Transverse colon (tissue), 4 donors: ENCODE measurements at regions not wholly inside any gene's neighbourhood (a gene's known extent, or its start where the extent isn't known, plus 50 kb on each side); places are given as distances from the start of the nearest gene placed in this dataset.

ENCODE experiments used
- CTCF ChIP-seq, 5 experiments: fragments of 200-600 bp in 3 of 5; fragments of 450-650 bp in 2 of 5; sonication (generic) in 3 of 5; IDR thresholded peaks; 1 replicate in 2 of 5; 2 replicates in 3 of 5; pipeline ENCODE4 v1.5.1; 2016 to 2017; ENCODE audit warnings: antibody characterized with exemption in 5 of 5, inconsistent platforms in 3 of 5, mild to moderate bottlenecking in 2 of 5, moderate library complexity in 1 of 5
- POLR2A ChIP-seq: fragments of 450-650 bp; IDR thresholded peaks from one replicate; pipeline ENCODE4 v1.6.1; 2016; ENCODE audit warnings: antibody characterized with exemption, mild to moderate bottlenecking, moderate library complexity
- POLR2AphosphoS5 ChIP-seq, 3 donors: sonication (generic); formaldehyde crosslinking; IDR thresholded peaks; one replicate each; pipeline ENCODE4 v1.6.1; 2016; ENCODE audit warnings: antibody characterized with exemption in 3 of 3

- TF ChIP-seq POLR2AphosphoS5 (IDR thresholded peaks at IDR 0.05) = no peak
- no peak for TF ChIP-seq CTCF (IDR thresholded peaks at IDR 0.05)
- TF ChIP-seq POLR2A = no peak
Measured at GRCh38 chr4:99735822-99736221, 78.2 kb upstream of the C4orf54 start.
